H1 (cell line): ENCODE measurements at regions not wholly inside any gene's neighbourhood (a gene's known extent, or its start where the extent isn't known, plus 50 kb on each side); places are given as distances from the start of the nearest gene placed in this dataset.

ENCODE experiments used
- PHF8 ChIP-seq: fragments of 200-600 bp; sonication (generic); conservative IDR thresholded peaks from 2 replicates; pipeline ENCODE4 v1.7.1; 2012; ENCODE audit warnings: low read depth, mild to moderate bottlenecking, inconsistent platforms, low read length, moderate library complexity
- RFX5 ChIP-seq: IDR thresholded peaks from 2 replicates; pipeline ENCODE4 v1.6.1; 2011; ENCODE audit warnings: low read depth, low read length, improper control_type of control experiment, borderline replicate concordance
- TF ChIP-seq, protein P1 (sequence below): IDR thresholded peaks from 2 replicates; pipeline ENCODE4 v1.6.1; 2011; ENCODE audit warnings: low read depth, mild to moderate bottlenecking, low read length; ENCODE audit not compliant: insufficient read depth

DNA sequence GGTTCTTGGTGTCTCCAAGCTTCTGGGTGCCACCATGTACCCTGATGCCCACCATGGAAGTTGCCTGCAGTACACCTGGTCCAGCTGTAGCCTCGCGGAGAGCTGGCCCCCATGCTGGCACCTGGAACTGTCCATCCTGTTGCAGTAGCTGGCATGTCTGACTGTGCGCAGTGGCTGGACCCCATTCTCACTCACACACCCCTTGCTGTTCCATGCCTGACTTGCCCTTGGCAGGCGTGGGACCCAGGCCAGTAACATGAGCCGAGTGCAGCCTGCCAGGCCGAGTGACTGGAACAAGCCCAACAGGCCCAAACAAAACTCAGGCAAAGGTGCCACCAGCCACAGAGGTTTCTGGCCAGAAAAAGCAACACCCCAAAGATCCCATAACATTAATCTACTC lies 73.8 kb downstream of the NEURL3 start (continued):
- TF ChIP-seq, protein P1, sequence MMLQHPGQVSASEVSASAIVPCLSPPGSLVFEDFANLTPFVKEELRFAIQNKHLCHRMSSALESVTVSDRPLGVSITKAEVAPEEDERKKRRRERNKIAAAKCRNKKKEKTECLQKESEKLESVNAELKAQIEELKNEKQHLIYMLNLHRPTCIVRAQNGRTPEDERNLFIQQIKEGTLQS, result no peak
- no peak for TF ChIP-seq RFX5
- TF ChIP-seq PHF8, result no peak
